SK-N-SH treated with all-trans-retinoic acid at 6 μM for 48 hours (cell line): ENCODE measurements at regions not wholly inside any gene's neighbourhood (a gene's known extent, or its start where the extent isn't known, plus 50 kb on each side); places are given as distances from the start of the nearest gene placed in this dataset.
A peak's percentile ranks its signal among the peaks of the same experiment; 100 is the strongest.

Source experiments
- ARNTL ChIP-seq: fragments of 450-650 bp; formaldehyde crosslinking; IDR thresholded peaks from 2 replicates; pipeline ENCODE4 v1.5.0; 2020; ENCODE audit warnings: low read depth, mild to moderate bottlenecking, moderate library complexity, borderline replicate concordance
- CSDC2 ChIP-seq: fragments of 250-450 bp; sonication (Bioruptor Pico); IDR thresholded peaks from 2 replicates; pipeline ENCODE4 v1.5.0; 2020; ENCODE audit warnings: mild to moderate bottlenecking, moderate library complexity
- CSRNP3 ChIP-seq: fragments of 250-450 bp; sonication (Bioruptor Pico); IDR thresholded peaks from 2 replicates; pipeline ENCODE4 v1.5.1; 2021; ENCODE audit warnings: mild to moderate bottlenecking, moderate library complexity
- ISL1 ChIP-seq: fragments of 250-450 bp; sonication (Bioruptor Pico); IDR thresholded peaks from 2 replicates; pipeline ENCODE4 v2.1.2; 2022; ENCODE audit warnings: mild to moderate bottlenecking, moderate library complexity
- PPARA ChIP-seq: fragments of 250-450 bp; sonication (Bioruptor Pico); IDR thresholded peaks from 2 replicates; pipeline ENCODE4 v1.5.0; 2020; ENCODE audit warnings: mild to moderate bottlenecking, borderline replicate concordance
- RARB ChIP-seq: fragments of 250-450 bp; sonication (Bioruptor Pico); IDR thresholded peaks from 2 replicates; pipeline ENCODE4 v1.8.0; 2021; ENCODE audit warnings: mild to moderate bottlenecking, moderate library complexity
- TSHZ2 ChIP-seq: fragments of 250-450 bp; sonication (Bioruptor Pico); IDR thresholded peaks from 2 replicates; pipeline ENCODE4 v1.5.0; 2020; ENCODE audit warnings: mild to moderate bottlenecking, moderate library complexity
- ZC3H10 ChIP-seq: fragments of 250-450 bp; sonication (Bioruptor Pico); IDR thresholded peaks from 2 replicates; pipeline ENCODE4 v1.5.1; 2021; ENCODE audit warnings: mild to moderate bottlenecking, moderate library complexity
- ZFP3 ChIP-seq: fragments of 250-450 bp; sonication (Bioruptor Pico); IDR thresholded peaks from 2 replicates; pipeline ENCODE4 v1.5.0; 2020; ENCODE audit warnings: mild to moderate bottlenecking, moderate library complexity
- ZFP30 ChIP-seq: fragments of 450-650 bp; formaldehyde crosslinking; IDR thresholded peaks from 2 replicates; pipeline ENCODE4 v1.5.0; 2022; ENCODE audit warnings: mild to moderate bottlenecking, moderate library complexity
- ZNF70 ChIP-seq: fragments of 450-650 bp; formaldehyde crosslinking; IDR thresholded peaks from 2 replicates; pipeline ENCODE4 v1.5.0; 2020; ENCODE audit warnings: mild to moderate bottlenecking, moderate library complexity
- ZNF8 ChIP-seq: fragments of 450-650 bp; formaldehyde crosslinking; IDR thresholded peaks from 2 replicates; pipeline ENCODE4 v1.5.0; 2020; ENCODE audit warnings: mild to moderate bottlenecking, moderate library complexity
- TF ChIP-seq, protein P1 (sequence below): fragments of 250-450 bp; sonication (Bioruptor Pico); IDR thresholded peaks from 2 replicates; pipeline ENCODE4 v1.8.0; 2020; ENCODE audit warnings: mild to moderate bottlenecking, moderate library complexity, borderline replicate concordance
- TF ChIP-seq, protein P2 (sequence below): fragments of 250-450 bp; sonication (Bioruptor Pico); IDR thresholded peaks from 2 replicates; pipeline ENCODE4 v1.5.1; 2020; ENCODE audit warnings: low read depth, mild to moderate bottlenecking, moderate library complexity

DNA sequence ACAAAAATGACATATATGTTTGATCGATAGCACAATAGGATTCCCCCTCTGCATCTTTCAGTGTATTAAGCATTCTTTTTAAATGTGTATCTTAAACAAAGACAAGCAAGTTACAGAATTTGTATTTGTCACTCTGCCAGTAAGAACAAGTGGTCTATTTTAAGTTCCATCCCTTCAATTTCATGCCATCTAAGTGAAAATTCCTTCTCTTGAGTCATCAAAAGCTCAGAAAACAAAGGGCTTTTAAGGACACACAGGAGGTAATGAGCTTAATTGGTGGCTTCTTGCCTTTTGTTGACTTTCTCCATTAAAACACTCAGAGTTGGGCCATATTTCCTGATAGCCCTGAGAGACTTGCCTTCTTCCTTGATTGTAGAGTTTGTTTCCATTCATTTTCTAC lies 547.8 kb downstream of the TENT5A start:
- no peak for TF ChIP-seq RARB
- TF ChIP-seq ARNTL: no peak
- no peak for TF ChIP-seq ZNF8 (CRISPR knock-in tag)
- no peak for TF ChIP-seq ZFP3
- no peak for TF ChIP-seq ZFP30 (CRISPR knock-in tag)
- no peak for TF ChIP-seq PPARA (CRISPR knock-in tag)
- TF ChIP-seq ISL1 (CRISPR knock-in tag): peak; percentile 61
- TF ChIP-seq ZC3H10 (CRISPR knock-in tag): no peak
- no peak for TF ChIP-seq CSRNP3
- TF ChIP-seq, protein P1, sequence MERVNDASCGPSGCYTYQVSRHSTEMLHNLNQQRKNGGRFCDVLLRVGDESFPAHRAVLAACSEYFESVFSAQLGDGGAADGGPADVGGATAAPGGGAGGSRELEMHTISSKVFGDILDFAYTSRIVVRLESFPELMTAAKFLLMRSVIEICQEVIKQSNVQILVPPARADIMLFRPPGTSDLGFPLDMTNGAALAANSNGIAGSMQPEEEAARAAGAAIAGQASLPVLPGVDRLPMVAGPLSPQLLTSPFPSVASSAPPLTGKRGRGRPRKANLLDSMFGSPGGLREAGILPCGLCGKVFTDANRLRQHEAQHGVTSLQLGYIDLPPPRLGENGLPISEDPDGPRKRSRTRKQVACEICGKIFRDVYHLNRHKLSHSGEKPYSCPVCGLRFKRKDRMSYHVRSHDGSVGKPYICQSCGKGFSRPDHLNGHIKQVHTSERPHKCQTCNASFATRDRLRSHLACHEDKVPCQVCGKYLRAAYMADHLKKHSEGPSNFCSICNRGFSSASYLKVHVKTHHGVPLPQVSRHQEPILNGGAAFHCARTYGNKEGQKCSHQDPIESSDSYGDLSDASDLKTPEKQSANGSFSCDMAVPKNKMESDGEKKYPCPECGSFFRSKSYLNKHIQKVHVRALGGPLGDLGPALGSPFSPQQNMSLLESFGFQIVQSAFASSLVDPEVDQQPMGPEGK (CRISPR knock-in tag): no peak
- TF ChIP-seq, protein P2, sequence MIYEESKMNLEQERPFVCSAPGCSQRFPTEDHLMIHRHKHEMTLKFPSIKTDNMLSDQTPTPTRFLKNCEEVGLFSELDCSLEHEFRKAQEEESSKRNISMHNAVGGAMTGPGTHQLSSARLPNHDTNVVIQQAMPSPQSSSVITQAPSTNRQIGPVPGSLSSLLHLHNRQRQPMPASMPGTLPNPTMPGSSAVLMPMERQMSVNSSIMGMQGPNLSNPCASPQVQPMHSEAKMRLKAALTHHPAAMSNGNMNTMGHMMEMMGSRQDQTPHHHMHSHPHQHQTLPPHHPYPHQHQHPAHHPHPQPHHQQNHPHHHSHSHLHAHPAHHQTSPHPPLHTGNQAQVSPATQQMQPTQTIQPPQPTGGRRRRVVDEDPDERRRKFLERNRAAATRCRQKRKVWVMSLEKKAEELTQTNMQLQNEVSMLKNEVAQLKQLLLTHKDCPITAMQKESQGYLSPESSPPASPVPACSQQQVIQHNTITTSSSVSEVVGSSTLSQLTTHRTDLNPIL (CRISPR knock-in tag): no peak
- TF ChIP-seq CSDC2 (CRISPR knock-in tag): no peak
- no peak for TF ChIP-seq TSHZ2 (CRISPR knock-in tag)
- TF ChIP-seq ZNF70 (CRISPR knock-in tag): no peak
